K562 (cell line): ENCODE measurements at regions not wholly inside any gene's neighbourhood (a gene's known extent, or its start where the extent isn't known, plus 50 kb on each side); places are given as distances from the start of the nearest gene placed in this dataset.

ENCODE experiments used
- ATAC-seq: fragments of 200-7000 bp; cut with Tn5 transposase; 3 replicates; pipeline ENCODE4 v1.9.1; 2020; ENCODE audit warnings: moderate library complexity
- BruUV-seq: library from RNA; stranded (reverse); fragments of 400-500 nt; replicated peaks from 2 replicates; lab custom pipeline; 2021; lab: Mats Ljungman, UMichigan
- CTCF ChIA-PET: fragments of 300-600 bp; formaldehyde crosslinking; extraction: SDS; loops from one replicate; lab custom pipeline; 2021; ENCODE audit warnings: low intra/inter-chr PET ratio; lab: Yijun Ruan, JAX
- POLR2A ChIA-PET: fragments of 300-600, 350-650 bp; sonication (Branson Sonifier 250); formaldehyde crosslinking; extraction: SDS; loops from one replicate; lab custom pipeline; 2021; ENCODE audit warnings: antibody characterized with exemption, inconsistent platforms; lab: Yijun Ruan, JAX
- DNase-seq, 4 experiments: peaks; one replicate each; pipeline versions ENCODE4 v3.0.0 to v3.0.0-alpha.2; 2011 to 2018; ENCODE audit warnings: low spot score in 3 of 4, mixed read lengths in 3 of 4; ENCODE audit errors: extremely low read depth in 1 of 4
- FAIRE-seq: peaks from 2 replicates; lab custom pipeline; 2011; peaks lifted over from hg19 to GRCh38; lab: Jason Lieb, UNC
- H2AFZ ChIP-seq: 2 replicates; pipeline ENCODE4 v1.6.0; 2011; ENCODE audit warnings: low read depth, low read length, control low read depth, inconsistent platforms
- H3K27ac ChIP-seq: fragments of 200-600 bp; 3 replicates; pipeline ENCODE4 v1.8.0; 2011; ENCODE audit warnings: low read depth, mild to moderate bottlenecking, control low read depth, inconsistent platforms, low read length, moderate library complexity, mixed read lengths; ENCODE audit errors: extremely low read depth
- H3K27me3 ChIP-seq, 2 experiments: fragments of 300-600 bp in 1 of 2; 2 replicates in 1 of 2; 3 replicates in 1 of 2; pipeline versions ENCODE4 v1.6.0 to v1.8.0; 2011; ENCODE audit warnings: inconsistent platforms in 2 of 2, low read length in 2 of 2, mild to moderate bottlenecking in 1 of 2, mixed read lengths in 1 of 2, moderate library complexity in 1 of 2; ENCODE audit not compliant: control insufficient read depth in 2 of 2, insufficient read depth in 2 of 2
- H3K36me3 ChIP-seq: fragments of 300-600 bp; 3 replicates; pipeline ENCODE4 v1.8.0; 2011; ENCODE audit warnings: mild to moderate bottlenecking, low read length, inconsistent platforms; ENCODE audit not compliant: control insufficient read depth, insufficient read depth
- H3K4me1 ChIP-seq, 2 experiments: fragments of 200-600 bp in 1 of 2; replicated peaks in 1 of 2; 2 replicates in 1 of 2; 3 replicates in 1 of 2; pipeline versions ENCODE4 v1.5.1 to v1.8.0; 2011; ENCODE audit warnings: inconsistent platforms in 2 of 2, low read length in 2 of 2, mild to moderate bottlenecking in 1 of 2, mixed read lengths in 1 of 2, moderate library complexity in 1 of 2; ENCODE audit not compliant: control insufficient read depth in 2 of 2, insufficient read depth in 2 of 2
- H3K4me2 ChIP-seq: 2 replicates; pipeline ENCODE4 v1.6.1; 2011; ENCODE audit warnings: low read length, control low read depth, inconsistent platforms, mixed read lengths; ENCODE audit not compliant: insufficient read depth
- H3K4me3 ChIP-seq: fragments of 200-600 bp; sonication (generic), shearing (Covaris generic); 2 replicates; pipeline ENCODE4 v1.5.1; 2016; ENCODE audit warnings: control low read depth, inconsistent platforms
- H3K79me2 ChIP-seq: fragments of 200-600 bp; 3 replicates; pipeline ENCODE4 v1.8.0; 2011; ENCODE audit warnings: low read length, inconsistent platforms; ENCODE audit not compliant: control insufficient read depth, insufficient read depth
- H3K9ac ChIP-seq, 2 experiments: 2 replicates each; pipeline versions ENCODE4 v1.6.0 to v1.6.1; 2011; ENCODE audit warnings: low read depth in 2 of 2, low read length in 2 of 2, control low read depth in 1 of 2, inconsistent platforms in 1 of 2, mild to moderate bottlenecking in 1 of 2, mixed read lengths in 1 of 2; ENCODE audit not compliant: insufficient read depth in 1 of 2
- H3K9me1 ChIP-seq: one replicate; pipeline ENCODE4 v1.6.0; 2011; ENCODE audit warnings: inconsistent platforms, mild to moderate bottlenecking, low read length, moderate library complexity; ENCODE audit not compliant: control insufficient read depth, insufficient read depth
- H3K9me3 ChIP-seq: replicated peaks from 2 replicates; pipeline ENCODE4 v1.5.1; 2011; ENCODE audit warnings: low read depth, low read length, inconsistent platforms; ENCODE audit not compliant: control insufficient read depth, insufficient read depth
- H4K20me1 ChIP-seq: replicated peaks from 2 replicates; pipeline ENCODE4 v1.6.1; 2011; ENCODE audit warnings: low read length, inconsistent platforms, mixed read lengths; ENCODE audit not compliant: control insufficient read depth, insufficient read depth
- CHD2 ChIP-seq: IDR thresholded peaks from 2 replicates; pipeline ENCODE4 v1.6.1; 2011; ENCODE audit warnings: low read depth, low read length
- JUND ChIP-seq, 2 experiments: IDR thresholded peaks; 2 replicates in 1 of 2; 3 replicates in 1 of 2; pipeline ENCODE4 v1.6.1; 2011; ENCODE audit warnings: borderline replicate concordance in 2 of 2, low read depth in 2 of 2, low read length in 2 of 2, improper control_type of control experiment in 1 of 2, missing biosample characterization in 1 of 2, missing genetic modification characterization in 1 of 2, missing genetic modification reagents in 1 of 2
- MEF2A ChIP-seq: IDR thresholded peaks from 2 replicates; pipeline ENCODE4 v1.6.1; 2011; ENCODE audit warnings: low read depth, mild to moderate bottlenecking, low read length, moderate library complexity; ENCODE audit not compliant: control insufficient read depth
- MIER1 ChIP-seq: fragments of 450-650 bp; IDR thresholded peaks from 2 replicates; pipeline ENCODE4 v1.6.1; 2016; ENCODE audit warnings: antibody characterized with exemption, mild to moderate bottlenecking, low read depth
- WGBS: fragments of 100-300 bp; shearing (Covaris generic); methylation state at CpG from one replicate; pipeline ENCODE4 v1.1.6; 2016; ENCODE audit warnings: low coverage, mixed read lengths; ENCODE audit not compliant: insufficient coverage; ENCODE audit errors: missing lambda C conversion rate; 5-methylcytosine and 5-hydroxymethylcytosine counted together
- in situ Hi-C: fragments of 300-500 bp; cut with MboI; formaldehyde crosslinking; loops from 4 replicates; pipeline ENCODE4 v1.15.0; 2018; ENCODE audit warnings: inconsistent platforms, mixed read lengths
- intact Hi-C: fragments of 100-400 bp; cut with micrococcal nuclease; formaldehyde crosslinking; loops from 2 replicates; pipeline ENCODE4 v1.14.2; 2022
- TF ChIP-seq, protein P1 (sequence below): fragments of 150-350 bp; IDR thresholded peaks from 2 replicates; pipeline ENCODE4 v1.6.1; 2014; ENCODE audit warnings: low read depth, mild to moderate bottlenecking, low read length, borderline replicate concordance

DNA sequence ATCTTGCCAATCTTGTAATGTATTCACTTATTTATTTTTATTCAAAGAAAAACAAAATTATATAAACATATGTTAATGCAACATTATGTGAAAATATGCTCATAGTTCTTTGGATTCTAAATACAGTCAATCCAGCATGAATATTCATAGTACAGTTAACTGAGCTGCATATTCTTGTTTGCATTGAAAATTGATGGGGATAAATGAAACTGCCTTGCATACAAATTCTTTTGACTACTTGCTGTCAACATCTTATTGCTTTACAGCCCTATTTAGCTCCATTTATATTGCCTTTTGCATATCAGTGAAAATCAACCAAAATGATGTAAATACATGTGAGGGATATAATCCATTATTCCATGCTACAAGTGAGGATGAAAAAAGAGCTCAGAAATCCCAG lies 135.3 kb downstream of the CCER1 start:
- no peaks in the 10 kb centered on the region for H3K9me1 ChIP-seq
- H3K27ac ChIP-seq = no peak overlapping the region
- H2AFZ ChIP-seq = no peak overlapping the region
- in situ Hi-C loops (no loop called here), intact Hi-C loops (no loop called here)
- no peaks in the 10 kb centered on the region for H3K27me3 ChIP-seq
- H3K4me3 ChIP-seq = no peak overlapping the region
- CTCF ChIA-PET = no interaction called here
- no peaks in the 10 kb centered on the region for H4K20me1 ChIP-seq
- H3K9ac ChIP-seq = no peak overlapping the region
- ATAC-seq (no peak), DNase-seq (no peak), FAIRE-seq (no peak)
- H3K4me1 ChIP-seq = no peaks in the 10 kb centered on the region
- no peaks in the 10 kb centered on the region for H3K79me2 ChIP-seq
- H3K9me3 ChIP-seq = no peaks in the 10 kb centered on the region
- BruUV-seq = no TSS peak
- POLR2A ChIA-PET = no interaction called here
- TF ChIP-seq JUND (IDR thresholded peaks at IDR 0.05; ENCODE audit: borderline replicate concordance, low read depth, low read length) (no peak), JUND (tag; IDR thresholded peaks at IDR 0.05; ENCODE audit: borderline replicate concordance, low read depth, low read length) (no peak), MEF2A (no peak)
- no peak overlapping the region for H3K4me2 ChIP-seq
- no peaks in the 10 kb centered on the region for H3K36me3 ChIP-seq

DNA sequence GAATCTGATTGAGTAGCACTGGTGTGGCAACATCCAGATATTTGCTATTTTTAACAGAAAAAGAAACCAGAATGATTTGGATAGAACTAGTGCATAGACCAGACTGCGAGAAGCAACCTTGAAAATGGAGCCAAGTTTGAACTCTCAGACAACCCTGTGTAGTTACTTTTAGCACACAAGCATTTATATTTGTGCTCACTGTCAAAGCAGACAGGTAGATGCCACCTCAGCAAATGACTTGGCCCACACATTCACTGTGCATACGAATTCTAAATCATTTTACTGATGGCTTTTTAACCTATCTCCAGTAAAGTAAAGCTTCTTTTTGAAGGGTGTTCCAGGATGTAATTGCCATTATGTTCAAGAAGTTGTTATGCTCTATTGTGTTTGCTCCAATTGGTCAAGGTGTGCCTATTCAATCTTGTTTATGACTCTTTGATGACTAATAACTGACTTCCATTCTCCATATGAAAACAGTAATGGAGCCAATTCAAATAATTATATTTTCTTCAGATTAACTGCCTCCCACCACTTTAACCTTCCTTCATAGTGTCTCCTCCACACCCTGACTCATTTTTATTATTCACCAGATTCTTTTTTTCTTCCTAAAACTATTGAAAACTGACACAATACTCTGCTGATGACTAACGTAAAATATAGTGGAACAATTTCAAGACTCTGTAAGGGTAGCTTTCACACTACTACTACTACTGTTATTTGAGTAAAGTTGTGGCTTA lies 138.5 kb downstream of the CCER1 start:
- Histone ChIP-seq H3K9ac (no peak overlapping the region), H3K27ac (no peak overlapping the region), H3K4me3 (no peak overlapping the region), H3K4me1 (no peaks in the 10 kb centered on the region), H3K9me1 (no peaks in the 10 kb centered on the region), H3K79me2 (no peaks in the 10 kb centered on the region), H3K27me3 (no peaks in the 10 kb centered on the region), H4K20me1 (no peaks in the 10 kb centered on the region), H3K36me3 (no peaks in the 10 kb centered on the region), H2AFZ (no peak overlapping the region), H3K9me3 (no peaks in the 10 kb centered on the region), H3K4me2 (no peak overlapping the region)
- ChIA-PET CTCF (no interaction called here), POLR2A (no interaction called here)
- no TSS peak for BruUV-seq
- 0% methylated on average over 3 of the region's 3 CpGs for WGBS
- TF ChIP-seq MIER1 (no peak), CHD2 (no peak)
- TF ChIP-seq, protein P1, sequence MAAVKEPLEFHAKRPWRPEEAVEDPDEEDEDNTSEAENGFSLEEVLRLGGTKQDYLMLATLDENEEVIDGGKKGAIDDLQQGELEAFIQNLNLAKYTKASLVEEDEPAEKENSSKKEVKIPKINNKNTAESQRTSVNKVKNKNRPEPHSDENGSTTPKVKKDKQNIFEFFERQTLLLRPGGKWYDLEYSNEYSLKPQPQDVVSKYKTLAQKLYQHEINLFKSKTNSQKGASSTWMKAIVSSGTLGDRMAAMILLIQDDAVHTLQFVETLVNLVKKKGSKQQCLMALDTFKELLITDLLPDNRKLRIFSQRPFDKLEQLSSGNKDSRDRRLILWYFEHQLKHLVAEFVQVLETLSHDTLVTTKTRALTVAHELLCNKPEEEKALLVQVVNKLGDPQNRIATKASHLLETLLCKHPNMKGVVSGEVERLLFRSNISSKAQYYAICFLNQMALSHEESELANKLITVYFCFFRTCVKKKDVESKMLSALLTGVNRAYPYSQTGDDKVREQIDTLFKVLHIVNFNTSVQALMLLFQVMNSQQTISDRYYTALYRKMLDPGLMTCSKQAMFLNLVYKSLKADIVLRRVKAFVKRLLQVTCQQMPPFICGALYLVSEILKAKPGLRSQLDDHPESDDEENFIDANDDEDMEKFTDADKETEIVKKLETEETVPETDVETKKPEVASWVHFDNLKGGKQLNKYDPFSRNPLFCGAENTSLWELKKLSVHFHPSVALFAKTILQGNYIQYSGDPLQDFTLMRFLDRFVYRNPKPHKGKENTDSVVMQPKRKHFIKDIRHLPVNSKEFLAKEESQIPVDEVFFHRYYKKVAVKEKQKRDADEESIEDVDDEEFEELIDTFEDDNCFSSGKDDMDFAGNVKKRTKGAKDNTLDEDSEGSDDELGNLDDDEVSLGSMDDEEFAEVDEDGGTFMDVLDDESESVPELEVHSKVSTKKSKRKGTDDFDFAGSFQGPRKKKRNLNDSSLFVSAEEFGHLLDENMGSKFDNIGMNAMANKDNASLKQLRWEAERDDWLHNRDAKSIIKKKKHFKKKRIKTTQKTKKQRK = no peak
- ATAC-seq (no peak), FAIRE-seq (no peak), DNase-seq (no peak)
- in situ Hi-C loops (no loop called here), intact Hi-C loops (no loop called here)
